ENCODE measurements at regions not wholly inside any gene's neighbourhood (a gene's known extent, or its start where the extent isn't known, plus 50 kb on each side); places are given as distances from the start of the nearest gene placed in this dataset.
A peak's percentile ranks its signal among the peaks of the same experiment; 100 is the strongest.

DNA sequence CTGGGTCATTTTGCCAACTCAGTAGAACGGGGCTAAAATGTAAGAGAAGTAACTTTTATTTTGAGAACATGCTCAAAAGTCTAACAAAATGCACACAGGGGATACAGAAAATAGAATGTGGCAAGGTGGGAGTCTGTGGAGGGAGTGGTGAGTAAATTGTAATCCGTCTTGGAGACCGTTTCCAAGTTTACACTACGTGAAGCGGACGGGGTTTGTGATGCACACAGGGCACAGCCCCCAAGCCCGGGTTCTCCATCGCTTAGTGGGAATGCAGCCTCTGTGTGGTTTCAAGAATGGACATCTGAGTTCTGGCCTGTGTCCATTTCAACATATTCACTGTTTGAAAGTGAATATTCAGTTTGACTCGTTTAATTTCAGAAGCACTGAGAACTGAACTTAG lies 65.0 kb upstream of the TMEM18 start:
- no peak for DNase-seq (ENCODE audit: low read depth)
- TF ChIP-seq, protein P1, sequence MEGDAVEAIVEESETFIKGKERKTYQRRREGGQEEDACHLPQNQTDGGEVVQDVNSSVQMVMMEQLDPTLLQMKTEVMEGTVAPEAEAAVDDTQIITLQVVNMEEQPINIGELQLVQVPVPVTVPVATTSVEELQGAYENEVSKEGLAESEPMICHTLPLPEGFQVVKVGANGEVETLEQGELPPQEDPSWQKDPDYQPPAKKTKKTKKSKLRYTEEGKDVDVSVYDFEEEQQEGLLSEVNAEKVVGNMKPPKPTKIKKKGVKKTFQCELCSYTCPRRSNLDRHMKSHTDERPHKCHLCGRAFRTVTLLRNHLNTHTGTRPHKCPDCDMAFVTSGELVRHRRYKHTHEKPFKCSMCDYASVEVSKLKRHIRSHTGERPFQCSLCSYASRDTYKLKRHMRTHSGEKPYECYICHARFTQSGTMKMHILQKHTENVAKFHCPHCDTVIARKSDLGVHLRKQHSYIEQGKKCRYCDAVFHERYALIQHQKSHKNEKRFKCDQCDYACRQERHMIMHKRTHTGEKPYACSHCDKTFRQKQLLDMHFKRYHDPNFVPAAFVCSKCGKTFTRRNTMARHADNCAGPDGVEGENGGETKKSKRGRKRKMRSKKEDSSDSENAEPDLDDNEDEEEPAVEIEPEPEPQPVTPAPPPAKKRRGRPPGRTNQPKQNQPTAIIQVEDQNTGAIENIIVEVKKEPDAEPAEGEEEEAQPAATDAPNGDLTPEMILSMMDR (conservative IDR thresholded peaks at IDR 0.05; ENCODE audit: low read depth, low read length) = no peak

DNA sequence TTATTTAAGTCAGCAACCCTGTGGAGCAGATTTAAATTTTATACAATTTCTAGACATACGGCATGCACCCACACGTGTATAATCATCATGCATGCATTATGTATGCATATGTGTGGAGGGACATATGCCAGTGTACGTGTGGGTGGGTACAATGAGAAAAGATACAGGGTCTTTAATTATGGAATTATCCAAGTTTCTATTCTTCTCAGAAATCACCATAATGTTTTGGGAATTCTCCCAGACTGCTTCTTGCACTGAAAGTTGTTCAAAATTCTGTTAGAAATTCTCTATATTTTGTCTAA lies 63.9 kb upstream of the TMEM18 start:
- H3K4me3 ChIP-seq (ENCODE audit: low read depth, low read length) = no peak overlapping the region
- TF ChIP-seq, protein P1 (conservative IDR thresholded peaks at IDR 0.05; ENCODE audit: low read depth, low read length) = no peak
- no peak for DNase-seq (ENCODE audit: low read depth)

More for the DNA sequence above, 65.0 kb upstream of the TMEM18 start:
- no peak overlapping the region for H3K4me3 ChIP-seq (ENCODE audit: low read depth, low read length)

DNA sequence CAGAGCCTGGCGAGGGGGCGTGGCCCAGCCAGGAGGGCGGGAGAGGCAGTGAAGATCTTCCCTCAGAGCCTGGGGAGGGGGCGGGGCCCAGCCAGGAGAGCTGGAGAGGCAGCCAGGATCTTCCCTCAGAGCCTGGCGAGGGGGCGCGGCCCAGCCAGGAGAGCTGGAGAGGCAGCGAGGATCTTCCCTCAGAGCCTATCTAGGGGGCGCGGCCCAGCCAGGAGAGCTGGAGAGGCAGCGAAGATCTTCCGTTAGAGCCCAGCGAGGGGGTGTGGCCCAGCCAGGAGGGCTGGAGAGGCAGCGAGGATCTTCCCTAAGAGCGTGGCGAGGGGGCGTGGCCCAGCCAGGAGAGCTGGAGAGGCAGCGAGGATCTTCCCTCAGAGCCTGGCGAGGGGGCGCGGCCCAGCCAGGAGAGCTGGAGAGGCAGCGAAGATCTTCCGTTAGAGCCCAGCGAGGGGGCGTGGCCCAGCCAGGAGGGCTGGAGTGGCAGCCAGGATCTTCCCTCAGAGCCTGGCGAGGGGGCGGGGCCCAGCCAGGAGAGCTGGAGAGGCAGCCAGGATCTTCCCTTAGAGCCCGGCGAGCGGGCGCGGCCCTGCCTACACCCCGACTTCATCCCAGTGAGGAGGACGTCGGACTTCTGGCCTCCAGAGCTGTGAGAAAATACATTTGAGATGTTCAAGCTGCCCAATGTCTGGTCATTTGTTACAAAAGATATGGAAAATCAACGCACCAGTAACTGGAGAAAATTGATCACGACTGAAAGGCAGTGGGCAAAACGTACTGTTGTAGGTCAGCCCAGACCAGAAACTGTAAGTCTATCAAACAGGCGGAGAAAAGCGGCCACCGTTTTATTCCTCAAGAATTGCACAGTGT lies 63.4 kb upstream of the TMEM18 start:
- TF ChIP-seq, protein P1 (conservative IDR thresholded peaks at IDR 0.05; ENCODE audit: low read depth, low read length) = peak; percentile 1
- DNase-seq (ENCODE audit: low read depth) = peak; percentile 95
- peak overlapping the region; percentile 63 for H3K4me3 ChIP-seq (ENCODE audit: low read depth, low read length)

DNA sequence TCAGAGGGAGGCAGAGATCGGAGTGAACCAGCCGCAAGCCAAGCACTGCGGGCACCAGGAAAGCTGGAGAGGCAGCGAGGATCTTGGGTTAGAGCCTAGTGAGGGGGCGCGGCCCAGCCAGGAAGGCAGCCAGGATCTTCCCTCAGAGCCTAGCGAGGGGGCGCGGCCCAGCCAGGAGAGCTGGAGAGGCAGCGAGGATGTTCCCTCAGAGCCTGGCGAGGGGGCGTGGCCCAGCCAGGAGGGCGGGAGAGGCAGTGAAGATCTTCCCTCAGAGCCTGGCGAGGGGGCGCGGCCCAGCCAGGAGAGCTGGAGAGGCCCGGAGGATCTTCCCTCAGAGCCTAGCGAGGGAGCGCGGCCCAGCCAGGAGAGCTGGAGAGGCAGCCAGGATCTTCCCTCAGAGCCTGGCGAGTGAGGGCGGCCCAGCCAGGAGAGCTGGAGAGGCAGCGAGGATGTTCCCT lies 62.7 kb upstream of the TMEM18 start:
- peak overlapping the region; percentile 63 for H3K4me3 ChIP-seq (ENCODE audit: low read depth, low read length)

DNA sequence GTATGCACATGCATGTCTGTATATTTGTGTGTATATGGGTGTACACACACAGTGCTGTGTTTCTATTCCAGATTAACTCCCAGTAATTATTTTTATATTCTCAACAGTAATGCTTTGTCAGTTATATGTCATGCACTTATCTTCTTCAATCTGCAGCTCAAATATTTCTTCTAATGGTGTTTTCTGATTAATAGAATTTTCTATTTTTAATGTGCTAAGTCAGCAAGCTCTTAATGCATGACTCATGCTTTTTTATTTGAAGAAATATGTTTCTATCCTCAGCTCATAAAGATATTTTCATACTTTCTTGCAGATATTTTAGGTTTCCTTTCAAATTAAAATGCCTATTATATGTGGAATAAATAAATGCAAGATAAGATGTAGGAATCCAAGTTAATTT lies 59.7 kb upstream of the TMEM18 start:
- no peak for DNase-seq (ENCODE audit: low read depth)
- TF ChIP-seq, protein P1 (conservative IDR thresholded peaks at IDR 0.05; ENCODE audit: low read depth, low read length) = no peak
- H3K4me3 ChIP-seq (ENCODE audit: low read depth, low read length) = no peak overlapping the region

More for the DNA sequence above, 62.7 kb upstream of the TMEM18 start:
- DNase-seq (ENCODE audit: low read depth) = peak; percentile 67

DNA sequence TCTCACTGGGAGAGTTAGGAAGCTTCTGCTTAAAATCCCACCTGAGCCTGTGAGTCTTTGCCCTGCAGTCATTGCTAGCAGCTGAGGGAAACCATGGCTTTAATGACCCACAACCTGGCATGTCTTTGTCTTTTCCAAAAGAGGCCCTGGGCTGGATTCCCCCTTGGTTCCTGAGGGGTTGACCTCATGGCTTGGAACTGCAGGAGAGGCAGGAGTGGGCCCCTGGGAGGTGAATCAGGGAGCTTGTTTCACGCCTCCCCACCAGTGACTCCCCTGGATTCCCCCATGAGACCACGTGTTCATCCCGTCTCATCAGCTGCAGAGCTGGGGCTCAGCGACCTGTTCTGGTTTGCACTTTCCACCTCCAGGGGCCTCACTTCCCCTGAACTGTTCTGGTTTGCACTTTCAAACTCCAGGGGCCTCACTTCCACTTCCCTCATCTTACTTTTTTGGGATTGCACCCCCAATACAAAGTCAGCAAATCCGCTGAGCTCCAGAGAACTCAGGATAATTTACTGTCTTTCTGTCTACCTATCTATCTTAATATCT lies 58.5 kb upstream of the TMEM18 start:
- TF ChIP-seq, protein P1 (conservative IDR thresholded peaks at IDR 0.05; ENCODE audit: low read depth, low read length) = no peak
- H3K4me3 ChIP-seq (ENCODE audit: low read depth, low read length) = no peak overlapping the region
- no peak for DNase-seq (ENCODE audit: low read depth)

DNA sequence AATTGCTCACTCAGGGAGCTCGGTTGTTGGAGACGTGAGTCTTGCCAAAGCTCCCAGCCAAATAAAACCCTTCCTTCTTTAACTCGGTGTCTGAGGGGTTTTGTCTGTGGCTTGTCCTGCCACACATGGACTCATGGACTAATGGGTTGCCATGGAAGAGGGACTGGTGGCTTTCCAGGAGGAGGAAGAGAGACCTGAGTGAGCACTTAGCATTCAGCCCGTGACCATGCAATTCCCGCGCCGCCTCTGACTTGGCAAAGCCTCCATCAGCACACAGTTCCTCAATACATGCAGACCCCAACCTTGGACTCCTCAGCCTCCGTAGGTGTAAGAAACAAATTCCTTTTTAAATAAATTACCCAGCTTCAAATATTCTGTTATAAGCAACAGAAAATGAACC lies 57.3 kb upstream of the TMEM18 start:
- no peak overlapping the region for H3K4me3 ChIP-seq (ENCODE audit: low read depth, low read length)
- DNase-seq (ENCODE audit: low read depth) = no peak
- TF ChIP-seq, protein P1 (conservative IDR thresholded peaks at IDR 0.05; ENCODE audit: low read depth, low read length) = no peak
